Neural cell (in vitro differentiated cells): ENCODE measurements at regions not wholly inside any gene's neighbourhood (a gene's known extent, or its start where the extent isn't known, plus 50 kb on each side); places are given as distances from the start of the nearest gene placed in this dataset.

Source experiments
- H2AFZ ChIP-seq: fragments of 200-600, 300-800 bp; sonication (generic), shearing (Covaris generic); 2 replicates; pipeline ENCODE4 v1.6.0; 2014; ENCODE audit warnings: low read depth, mild to moderate bottlenecking, antibody characterized with exemption, low read length, moderate library complexity
- H3F3A ChIP-seq: fragments of 200-600 bp; shearing (Covaris generic); 2 replicates; pipeline ENCODE4 v1.6.1; 2016; ENCODE audit warnings: mild to moderate bottlenecking, moderate library complexity, mixed read lengths, antibody characterized with exemption, low read length; ENCODE audit not compliant: insufficient read depth, poor library complexity, severe bottlenecking
- H3K27ac ChIP-seq: fragments of 200-600, 300-800 bp; sonication (generic), shearing (Covaris generic); 2 replicates; pipeline ENCODE4 v1.5.1; 2014; ENCODE audit warnings: mild to moderate bottlenecking, low read length, moderate library complexity
- H3K27me3 ChIP-seq: fragments of 300-800, 200-600 bp; sonication (generic), shearing (Covaris generic); 2 replicates; pipeline ENCODE4 v1.6.0; 2014; ENCODE audit warnings: mild to moderate bottlenecking, low read depth, low read length, moderate library complexity; ENCODE audit not compliant: insufficient read depth
- H3K36me3 ChIP-seq: fragments of 300-800, 200-600 bp; sonication (generic), shearing (Covaris generic); 2 replicates; pipeline ENCODE4 v1.5.1; 2014; ENCODE audit warnings: mild to moderate bottlenecking, antibody characterized with exemption, low read length, moderate library complexity; ENCODE audit not compliant: insufficient read depth
- H3K4me2 ChIP-seq: fragments of 300-800, 200-600 bp; sonication (generic), shearing (Covaris generic); 2 replicates; pipeline ENCODE4 v1.6.0; 2014; ENCODE audit warnings: mild to moderate bottlenecking, low read length
- H3K4me3 ChIP-seq: fragments of 300-800, 200-600 bp; sonication (generic), shearing (Covaris generic); 2 replicates; pipeline ENCODE4 v1.5.1; 2014; ENCODE audit warnings: mild to moderate bottlenecking, low read length, moderate library complexity
- H3K79me2 ChIP-seq: fragments of 200-600 bp; shearing (Covaris generic); replicated peaks from 2 replicates; pipeline ENCODE4 v1.6.0; 2014; ENCODE audit warnings: mild to moderate bottlenecking, low read length, moderate library complexity; ENCODE audit not compliant: insufficient read depth
- H3K9ac ChIP-seq: fragments of 300-800, 200-600 bp; sonication (generic), shearing (Covaris generic); 2 replicates; pipeline ENCODE4 v1.6.1; 2016; ENCODE audit warnings: mild to moderate bottlenecking, low read length, mixed read lengths
- H3K9me2 ChIP-seq: fragments of 200-600 bp; shearing (Covaris generic); 2 replicates; pipeline ENCODE4 v1.6.1; 2016; ENCODE audit warnings: mild to moderate bottlenecking, low read length, mixed read lengths; ENCODE audit not compliant: insufficient read depth
- H3K9me3 ChIP-seq: fragments of 200-600, 300-800 bp; sonication (generic), shearing (Covaris generic); 2 replicates; pipeline ENCODE4 v1.6.1; 2016; ENCODE audit warnings: mild to moderate bottlenecking, mixed run types, low read length, moderate library complexity, mixed read lengths
- H4K20me1 ChIP-seq: fragments of 200-600 bp; shearing (Covaris generic); 2 replicates; pipeline ENCODE4 v1.6.1; 2016; ENCODE audit warnings: mild to moderate bottlenecking, mixed run types; ENCODE audit not compliant: insufficient read depth
- CTCF ChIP-seq: fragments of 450-650 bp; IDR thresholded peaks from 2 replicates; pipeline ENCODE4 v1.5.1; 2014; ENCODE audit warnings: antibody characterized with exemption, mild to moderate bottlenecking, moderate library complexity; ENCODE audit not compliant: poor library complexity, severe bottlenecking
- EP300 ChIP-seq: fragments of 450-650 bp; conservative IDR thresholded peaks from 2 replicates; pipeline ENCODE4 v1.6.1; 2014; ENCODE audit warnings: antibody characterized with exemption, mild to moderate bottlenecking, moderate library complexity; ENCODE audit not compliant: poor library complexity, severe bottlenecking
- EZH2 ChIP-seq: fragments of 200-600, 300-800 bp; shearing (Covaris generic), sonication (generic); IDR thresholded peaks from 2 replicates; pipeline ENCODE4 v1.6.1; 2014; ENCODE audit warnings: antibody characterized with exemption, low read length, borderline replicate concordance, mild to moderate bottlenecking; ENCODE audit not compliant: insufficient read depth, poor library complexity, severe bottlenecking
- MXI1 ChIP-seq: fragments of 450-650 bp; conservative IDR thresholded peaks from 2 replicates; pipeline ENCODE4 v1.6.1; 2014; ENCODE audit warnings: antibody characterized with exemption, mild to moderate bottlenecking; ENCODE audit not compliant: poor library complexity, severe bottlenecking
- POLR2AphosphoS5 ChIP-seq: IDR thresholded peaks from 2 replicates; pipeline ENCODE4 v1.6.1; 2012
- RAD21 ChIP-seq: fragments of 450-650 bp; conservative IDR thresholded peaks from 2 replicates; pipeline ENCODE4 v1.6.1; 2014; ENCODE audit warnings: antibody characterized with exemption, mild to moderate bottlenecking, moderate library complexity
- REST ChIP-seq: IDR thresholded peaks from 2 replicates; pipeline ENCODE4 v1.6.1; 2012; ENCODE audit warnings: borderline replicate concordance
- SMC3 ChIP-seq: fragments of 450-650 bp; conservative IDR thresholded peaks from 2 replicates; pipeline ENCODE4 v1.6.1; 2014; ENCODE audit warnings: antibody characterized with exemption, mild to moderate bottlenecking, moderate library complexity; ENCODE audit not compliant: poor library complexity
- TAF1 ChIP-seq: IDR thresholded peaks from 2 replicates; pipeline ENCODE4 v1.6.1; 2012; ENCODE audit warnings: low read depth

GRCh38 chr2:221671515-221671914 is 99.4 kb upstream of the EPHA4 start:
- Histone ChIP-seq H3K4me3 (no peak overlapping the region), H3F3A (no peaks in the 10 kb centered on the region), H3K27me3 (no peaks in the 10 kb centered on the region), H3K9ac (no peak overlapping the region), H3K9me3 (no peaks in the 10 kb centered on the region), H3K9me2 (no peaks in the 10 kb centered on the region), H3K27ac (no peak overlapping the region), H3K4me2 (no peak overlapping the region), H3K36me3 (no peaks in the 10 kb centered on the region), H4K20me1 (no peaks in the 10 kb centered on the region), H3K79me2 (no peaks in the 10 kb centered on the region), H2AFZ (no peak overlapping the region)
- TF ChIP-seq TAF1 (no peak), POLR2AphosphoS5 (no peak), MXI1 (no peak), CTCF (no peak), EZH2 (no peak), SMC3 (no peak), REST (no peak), RAD21 (no peak), EP300 (no peak)

- Histone ChIP-seq H3K4me2 (no peak overlapping the region), H2AFZ (no peak overlapping the region), H3F3A (no peaks in the 10 kb centered on the region), H3K27me3 (no peaks in the 10 kb centered on the region), H3K9me2 (no peaks in the 10 kb centered on the region), H3K36me3 (no peaks in the 10 kb centered on the region), H3K4me3 (no peak overlapping the region), H3K9ac (no peak overlapping the region), H3K27ac (peak overlapping the region; percentile 19), H3K9me3 (no peaks in the 10 kb centered on the region), H3K79me2 (no peaks in the 10 kb centered on the region), H4K20me1 (no peaks in the 10 kb centered on the region)
- no peak for TF ChIP-seq POLR2AphosphoS5
- TF ChIP-seq MXI1 = no peak
- no peak for TF ChIP-seq SMC3
- TF ChIP-seq EP300 = no peak
- no peak for TF ChIP-seq EZH2
- TF ChIP-seq REST = no peak
- no peak for TF ChIP-seq CTCF
- no peak for TF ChIP-seq TAF1
- TF ChIP-seq RAD21 = no peak
Observed at GRCh38 chr2:221662689-221663391, 90.7 kb upstream of the EPHA4 start.
